Bronchial epithelial cell (primary cell): ENCODE measurements at regions not wholly inside any gene's neighbourhood (a gene's known extent, or its start where the extent isn't known, plus 50 kb on each side); places are given as distances from the start of the nearest gene placed in this dataset.

Source experiments
- DNase-seq: peaks from one replicate; pipeline ENCODE4 v3.0.0-alpha.2; 2010; ENCODE audit warnings: low read depth
- FAIRE-seq: peaks from 2 replicates; lab custom pipeline; 2011; peaks lifted over from hg19 to GRCh38; lab: Jason Lieb, UNC
- H3K27me3 ChIP-seq: 2 replicates; pipeline ENCODE4 v1.5.1; 2011; ENCODE audit warnings: low read length; ENCODE audit not compliant: control insufficient read depth, insufficient read depth
- H3K36me3 ChIP-seq: 2 replicates; pipeline ENCODE4 v1.5.1; 2011; ENCODE audit warnings: low read length; ENCODE audit not compliant: control insufficient read depth, insufficient read depth
- H3K4me3 ChIP-seq: 2 replicates; pipeline ENCODE4 v1.5.1; 2011; ENCODE audit warnings: mild to moderate bottlenecking, low read depth, low read length, control low read depth
- TF ChIP-seq, protein P1 (sequence below): IDR thresholded peaks from 2 replicates; pipeline ENCODE4 v1.5.1; 2011; ENCODE audit warnings: mild to moderate bottlenecking, moderate library complexity, low read length, control low read depth, inconsistent platforms; ENCODE audit not compliant: insufficient read depth, severe bottlenecking

DNA sequence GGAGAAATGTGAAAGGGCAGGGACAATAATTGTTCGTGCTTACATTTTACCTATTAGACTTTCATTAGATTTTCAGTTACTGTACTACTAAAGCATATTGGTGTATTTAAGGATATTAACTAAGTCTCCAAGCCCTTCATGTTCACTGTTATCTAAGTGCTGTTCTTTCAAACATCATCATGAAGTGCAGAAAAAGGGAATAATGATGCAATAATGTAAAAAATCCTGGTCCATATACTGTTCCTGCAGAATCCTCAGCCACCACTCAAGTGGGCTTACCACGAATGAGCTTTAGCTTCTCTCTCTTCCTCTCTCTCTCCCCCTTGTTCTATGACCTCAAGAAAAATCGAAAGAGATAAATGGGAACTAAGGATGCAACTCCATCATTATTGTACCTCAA, 600.7 kb downstream of the UTRN start:
- no peak for DNase-seq
- TF ChIP-seq, protein P1, sequence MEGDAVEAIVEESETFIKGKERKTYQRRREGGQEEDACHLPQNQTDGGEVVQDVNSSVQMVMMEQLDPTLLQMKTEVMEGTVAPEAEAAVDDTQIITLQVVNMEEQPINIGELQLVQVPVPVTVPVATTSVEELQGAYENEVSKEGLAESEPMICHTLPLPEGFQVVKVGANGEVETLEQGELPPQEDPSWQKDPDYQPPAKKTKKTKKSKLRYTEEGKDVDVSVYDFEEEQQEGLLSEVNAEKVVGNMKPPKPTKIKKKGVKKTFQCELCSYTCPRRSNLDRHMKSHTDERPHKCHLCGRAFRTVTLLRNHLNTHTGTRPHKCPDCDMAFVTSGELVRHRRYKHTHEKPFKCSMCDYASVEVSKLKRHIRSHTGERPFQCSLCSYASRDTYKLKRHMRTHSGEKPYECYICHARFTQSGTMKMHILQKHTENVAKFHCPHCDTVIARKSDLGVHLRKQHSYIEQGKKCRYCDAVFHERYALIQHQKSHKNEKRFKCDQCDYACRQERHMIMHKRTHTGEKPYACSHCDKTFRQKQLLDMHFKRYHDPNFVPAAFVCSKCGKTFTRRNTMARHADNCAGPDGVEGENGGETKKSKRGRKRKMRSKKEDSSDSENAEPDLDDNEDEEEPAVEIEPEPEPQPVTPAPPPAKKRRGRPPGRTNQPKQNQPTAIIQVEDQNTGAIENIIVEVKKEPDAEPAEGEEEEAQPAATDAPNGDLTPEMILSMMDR = no peak

DNA sequence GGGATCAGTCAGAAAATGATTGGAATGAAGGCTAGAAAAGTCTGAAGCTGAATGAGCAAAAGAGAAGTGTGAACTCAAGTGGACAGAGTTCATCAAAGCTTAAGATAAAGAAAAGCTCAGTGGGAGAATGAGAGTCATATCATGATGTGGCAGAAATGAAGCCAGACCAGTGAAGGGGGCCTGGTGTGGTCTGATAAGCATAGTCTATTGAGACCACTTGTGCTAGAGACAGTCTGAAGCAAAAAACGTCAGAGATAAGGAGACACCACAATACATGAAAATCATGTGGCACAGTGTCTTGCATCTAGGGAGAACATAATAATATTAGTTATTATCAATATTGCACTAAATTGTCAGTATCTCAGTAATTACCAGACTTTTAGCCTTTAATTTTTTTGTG, 601.5 kb downstream of the UTRN start:
- Histone ChIP-seq H3K4me3 (no peak overlapping the region), H3K36me3 (no peaks in the 10 kb centered on the region), H3K27me3 (no peaks in the 10 kb centered on the region)
- no peak for DNase-seq
- TF ChIP-seq, protein P1 = no peak
- no peak for FAIRE-seq

More for the DNA sequence above, 600.7 kb downstream of the UTRN start:
- FAIRE-seq = no peak
- Histone ChIP-seq H3K4me3 (no peak overlapping the region), H3K36me3 (no peaks in the 10 kb centered on the region), H3K27me3 (no peaks in the 10 kb centered on the region)

DNA sequence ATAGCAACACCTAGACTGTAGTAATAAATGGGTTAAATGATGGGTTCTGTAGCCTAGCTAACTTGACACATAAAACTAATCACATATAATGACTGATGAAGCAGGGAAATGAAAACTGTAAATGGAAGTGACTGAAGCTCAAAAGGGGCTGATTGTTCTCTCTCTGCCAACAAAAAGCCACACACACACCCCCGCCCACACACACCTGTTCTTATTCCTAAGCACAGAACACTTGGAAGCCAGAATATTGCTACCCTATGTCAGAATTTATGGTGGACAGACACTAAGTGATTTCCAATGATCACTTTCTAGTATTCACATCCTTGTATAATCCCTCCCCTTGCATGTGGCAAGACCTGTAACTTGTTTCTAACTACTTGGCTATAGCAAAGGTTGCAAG, 603.5 kb downstream of the UTRN start:
- H3K36me3 ChIP-seq = no peaks in the 10 kb centered on the region
- FAIRE-seq (no peak), DNase-seq (no peak)
- TF ChIP-seq, protein P1 = no peak
- no peak overlapping the region for H3K4me3 ChIP-seq
- no peaks in the 10 kb centered on the region for H3K27me3 ChIP-seq

DNA sequence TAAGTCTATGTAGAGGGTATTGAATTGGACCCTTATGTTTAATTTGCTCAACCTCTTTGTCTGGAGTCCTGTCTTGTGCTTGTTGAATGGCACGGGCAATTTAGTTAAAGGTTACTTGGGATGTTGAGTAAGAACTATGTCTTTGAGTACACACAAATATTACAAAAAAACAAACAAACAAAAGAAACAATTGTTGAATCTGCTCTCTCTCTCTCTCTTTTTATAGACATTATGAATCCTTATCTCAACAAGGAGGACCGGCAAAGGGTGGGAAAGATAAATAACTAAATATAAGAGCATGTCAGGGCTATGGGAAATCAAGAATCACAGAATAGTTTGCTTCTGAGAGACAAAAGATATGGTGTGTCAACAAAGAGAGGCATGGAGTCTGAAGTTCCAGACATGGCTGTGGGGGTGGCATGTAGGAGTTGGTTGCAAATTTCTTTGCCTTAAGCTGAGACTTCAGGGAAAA, 608.6 kb downstream of the UTRN start:
- TF ChIP-seq, protein P1 = no peak
- no peaks in the 10 kb centered on the region for H3K27me3 ChIP-seq
- H3K4me3 ChIP-seq = no peak overlapping the region
- FAIRE-seq = no peak
- no peak for DNase-seq
- H3K36me3 ChIP-seq = no peaks in the 10 kb centered on the region

DNA sequence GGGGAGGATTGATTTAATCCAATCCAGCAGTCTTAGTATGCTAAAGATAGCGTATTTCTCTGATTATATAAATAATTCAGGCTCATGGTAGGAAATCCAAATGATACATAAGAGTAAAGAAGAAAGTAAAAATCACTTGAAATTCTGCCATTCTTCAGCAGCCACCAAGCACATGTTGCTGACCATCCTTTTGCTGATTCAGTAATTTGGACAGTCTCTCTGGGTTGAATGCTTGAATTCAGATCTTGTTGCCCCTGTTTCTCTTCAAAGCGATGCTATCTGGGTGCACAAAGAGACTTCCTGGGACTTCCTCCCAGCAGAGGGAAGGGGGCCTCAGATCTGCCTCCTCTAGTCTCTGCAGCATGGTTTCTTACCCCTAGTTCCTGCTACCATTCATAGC, 609.1 kb downstream of the UTRN start:
- TF ChIP-seq, protein P1 = no peak
- H3K27me3 ChIP-seq = no peaks in the 10 kb centered on the region
- FAIRE-seq (no peak), DNase-seq (no peak)
- no peak overlapping the region for H3K4me3 ChIP-seq
- no peaks in the 10 kb centered on the region for H3K36me3 ChIP-seq
